Smooth muscle cell (in vitro differentiated cells): ENCODE measurements at regions not wholly inside any gene's neighbourhood (a gene's known extent, or its start where the extent isn't known, plus 50 kb on each side); places are given as distances from the start of the nearest gene placed in this dataset.

Source experiments
- DNase-seq: peaks from one replicate; lab custom pipeline; 2025; ENCODE audit not compliant: unreplicated experiment; lab: John Stamatoyannopoulos, UW
- H2AFZ ChIP-seq: fragments of 200-600 bp; sonication (generic); 2 replicates; pipeline ENCODE4 v1.6.0; 2016; ENCODE audit warnings: antibody characterized with exemption, low read depth, mild to moderate bottlenecking
- H3F3A ChIP-seq: fragments of 200-600 bp; sonication (generic); 2 replicates; pipeline ENCODE4 v1.6.0; 2017; ENCODE audit warnings: antibody characterized with exemption, low read depth
- H3K27ac ChIP-seq: fragments of 200-600 bp; sonication (generic); 2 replicates; pipeline ENCODE4 v1.5.1; 2016; ENCODE audit warnings: low read depth, mild to moderate bottlenecking
- H3K27me3 ChIP-seq: fragments of 200-600 bp; sonication (generic); 2 replicates; pipeline ENCODE4 v1.6.1; 2016; ENCODE audit warnings: low read depth, mild to moderate bottlenecking
- H3K36me3 ChIP-seq: fragments of 200-600 bp; sonication (generic); 2 replicates; pipeline ENCODE4 v1.5.1; 2016; ENCODE audit warnings: low read depth
- H3K4me1 ChIP-seq: fragments of 200-600 bp; sonication (generic); 2 replicates; pipeline ENCODE4 v1.5.1; 2016; ENCODE audit warnings: low read depth
- H3K4me2 ChIP-seq: fragments of 200-600 bp; sonication (generic); 2 replicates; pipeline ENCODE4 v1.6.0; 2016; ENCODE audit warnings: mild to moderate bottlenecking
- H3K4me3 ChIP-seq: fragments of 200-600 bp; sonication (generic); 2 replicates; pipeline ENCODE4 v1.5.1; 2016; ENCODE audit warnings: mild to moderate bottlenecking
- H3K79me2 ChIP-seq: fragments of 200-600 bp; sonication (generic); 2 replicates; pipeline ENCODE4 v1.6.0; 2016; ENCODE audit warnings: low read depth, mild to moderate bottlenecking
- H3K9ac ChIP-seq: fragments of 200-600 bp; sonication (generic); 2 replicates; pipeline ENCODE4 v1.6.0; 2016; ENCODE audit warnings: low read depth
- H3K9me3 ChIP-seq: fragments of 200-600 bp; sonication (generic); replicated peaks from 2 replicates; pipeline ENCODE4 v1.5.1; 2016; ENCODE audit warnings: low read depth
- H4K20me1 ChIP-seq: fragments of 200-600 bp; sonication (generic); 2 replicates; pipeline ENCODE4 v1.6.0; 2016; ENCODE audit warnings: low read depth
- CTCF ChIP-seq: fragments of 200-600 bp; sonication (generic); IDR thresholded peaks from 2 replicates; pipeline ENCODE4 v1.5.1; 2017; ENCODE audit warnings: borderline replicate concordance, mild to moderate bottlenecking, antibody characterized with exemption; ENCODE audit not compliant: insufficient read depth, poor library complexity, severe bottlenecking
- WGBS: methylation state at CpG from one replicate; pipeline ENCODE4 v1.1.7; 2016; ENCODE audit warnings: low lambda C conversion rate; 5-methylcytosine and 5-hydroxymethylcytosine counted together

- Histone ChIP-seq H3F3A (no peaks in the 10 kb centered on the region), H3K4me2 (peak overlapping the region; percentile 67), H3K36me3 (no peaks in the 10 kb centered on the region), H3K4me1 (no peaks in the 10 kb centered on the region), H3K9me3 (no peaks in the 10 kb centered on the region), H3K27me3 (no peaks in the 10 kb centered on the region), H3K9ac (no peak overlapping the region), H3K27ac (peak overlapping the region; percentile 57), H4K20me1 (no peaks in the 10 kb centered on the region), H3K79me2 (no peaks in the 10 kb centered on the region), H2AFZ (peak overlapping the region; percentile 20), H3K4me3 (no peak overlapping the region)
- no peak for TF ChIP-seq CTCF
- DNase-seq: no peak
- WGBS: 20% methylated on average over 2 of the region's 2 CpGs
Measured at GRCh38 chrX:34884817-34885216, 57.8 kb upstream of the FAM47B start.

- H3K79me2 ChIP-seq: no peaks in the 10 kb centered on the region
- no peak for TF ChIP-seq CTCF
- no peaks in the 10 kb centered on the region for H3K4me1 ChIP-seq
- H3K9me3 ChIP-seq: no peaks in the 10 kb centered on the region
- H2AFZ ChIP-seq: no peak overlapping the region
- H4K20me1 ChIP-seq: no peaks in the 10 kb centered on the region
- no peaks in the 10 kb centered on the region for H3K27me3 ChIP-seq
- H3K4me2 ChIP-seq: no peak overlapping the region
- DNase-seq: no peak
- H3K36me3 ChIP-seq: no peaks in the 10 kb centered on the region
- no peak overlapping the region for H3K27ac ChIP-seq
- 91% methylated on average over 1 of the region's 1 CpG for WGBS
- no peaks in the 10 kb centered on the region for H3F3A ChIP-seq
- no peak overlapping the region for H3K4me3 ChIP-seq
- H3K9ac ChIP-seq: no peak overlapping the region
Measured at GRCh38 chrX:34886011-34886410, 56.6 kb upstream of the FAM47B start.

GRCh38 chrX:34891391-34891790, 51.2 kb upstream of the FAM47B start:
- WGBS: 60% methylated on average over 3 of the region's 3 CpGs
- H3K4me2 ChIP-seq: no peak overlapping the region
- DNase-seq: no peak
- no peaks in the 10 kb centered on the region for H3K4me1 ChIP-seq
- H3K79me2 ChIP-seq: no peaks in the 10 kb centered on the region
- no peak overlapping the region for H3K4me3 ChIP-seq
- TF ChIP-seq CTCF: no peak
- H2AFZ ChIP-seq: no peak overlapping the region
- no peak overlapping the region for H3K9ac ChIP-seq
- H3K27me3 ChIP-seq: no peaks in the 10 kb centered on the region
- no peaks in the 10 kb centered on the region for H3F3A ChIP-seq
- H4K20me1 ChIP-seq: no peaks in the 10 kb centered on the region
- no peak overlapping the region for H3K27ac ChIP-seq
- no peaks in the 10 kb centered on the region for H3K36me3 ChIP-seq
- H3K9me3 ChIP-seq: no peaks in the 10 kb centered on the region
